ENCODE measurements at regions not wholly inside any gene's neighbourhood (a gene's known extent, or its start where the extent isn't known, plus 50 kb on each side); places are given as distances from the start of the nearest gene placed in this dataset.

- Histone ChIP-seq H3K9me3 (ENCODE audit: control insufficient read depth in 2 of 3, insufficient read depth in 1 of 3, low read length in 3 of 3) (no peaks in the 10 kb centered on the region), H3K4me3 (ENCODE audit: low read length in 3 of 3) (no peak overlapping the region), H3K27ac (ENCODE audit: low read depth in 2 of 2, low read length in 2 of 2) (no peak overlapping the region), H3K4me1 (ENCODE audit: control insufficient read depth in 2 of 3, insufficient read depth in 2 of 3, low read depth in 1 of 3, low read length in 3 of 3) (peaks cover 0 to 6% (median 0%) of the 10 kb centered on the region in 3 donors), H3K27me3 (ENCODE audit: control insufficient read depth, insufficient read depth, low read length) (no peaks in the 10 kb centered on the region), H3K9ac (ENCODE audit: low read length in 3 of 3) (no peak overlapping the region), H3K36me3 (ENCODE audit: control insufficient read depth in 2 of 3, insufficient read depth in 3 of 3, low read length in 3 of 3) (no peaks in the 10 kb centered on the region)
- FAIRE-seq (no peak), DNase-seq (peak in 4 of 5 donors; percentile 93 to 96 (median 94))
- intact Hi-C loops (cut with DNase I) = no loop called here
- TF ChIP-seq CTCF (IDR thresholded peaks at IDR 0.05; ENCODE audit: borderline replicate concordance, extremely low read depth, insufficient read depth) = no peak
These were observed 194.5 kb downstream of the FOXL1 start for GRCh38 chr16:86772671-86773353.

DNA sequence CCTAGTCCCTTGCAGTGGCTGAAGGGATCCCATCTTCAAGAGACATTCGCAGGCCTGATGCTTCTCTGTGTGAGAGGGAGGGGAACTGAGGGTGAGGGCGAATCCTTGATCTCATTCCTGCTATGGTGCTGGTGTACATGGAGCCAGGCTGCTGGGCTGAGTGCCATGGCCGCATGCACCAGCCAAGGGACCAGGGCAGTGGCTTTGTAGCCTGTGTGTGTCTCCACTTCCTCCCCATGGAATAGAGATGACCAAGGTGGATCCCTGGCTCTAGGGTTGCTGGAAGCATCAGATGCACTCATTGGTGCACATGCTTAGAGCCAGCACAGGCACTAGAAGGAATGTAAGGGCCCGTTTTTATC lies 195.0 kb downstream of the FOXL1 start:
- DNase-seq (no peak), FAIRE-seq (no peak)
- Histone ChIP-seq H3K9ac (ENCODE audit: low read length in 3 of 3) (no peak overlapping the region), H3K27ac (ENCODE audit: low read depth in 2 of 2, low read length in 2 of 2) (no peak overlapping the region), H3K4me1 (ENCODE audit: control insufficient read depth in 2 of 3, insufficient read depth in 2 of 3, low read depth in 1 of 3, low read length in 3 of 3) (peaks cover 0 to 6% (median 0%) of the 10 kb centered on the region in 3 donors), H3K4me3 (ENCODE audit: low read length in 3 of 3) (no peak overlapping the region), H3K27me3 (ENCODE audit: control insufficient read depth, insufficient read depth, low read length) (no peaks in the 10 kb centered on the region), H3K9me3 (ENCODE audit: control insufficient read depth in 2 of 3, insufficient read depth in 1 of 3, low read length in 3 of 3) (no peaks in the 10 kb centered on the region), H3K36me3 (ENCODE audit: control insufficient read depth in 2 of 3, insufficient read depth in 3 of 3, low read length in 3 of 3) (no peaks in the 10 kb centered on the region)
- intact Hi-C loops (cut with DNase I) = no loop called here
- no peak for TF ChIP-seq CTCF (IDR thresholded peaks at IDR 0.05; ENCODE audit: borderline replicate concordance, extremely low read depth, insufficient read depth)

GRCh38 chr16:86774931-86775330 lies 196.6 kb downstream of the FOXL1 start:
- intact Hi-C loops (cut with DNase I) = no loop called here
- Histone ChIP-seq H3K36me3 (ENCODE audit: control insufficient read depth in 2 of 3, insufficient read depth in 3 of 3, low read length in 3 of 3) (no peaks in the 10 kb centered on the region), H3K4me3 (ENCODE audit: low read length in 3 of 3) (no peak overlapping the region), H3K9ac (ENCODE audit: low read length in 3 of 3) (no peak overlapping the region), H3K4me1 (ENCODE audit: control insufficient read depth in 2 of 3, insufficient read depth in 2 of 3, low read depth in 1 of 3, low read length in 3 of 3) (peaks cover 0 to 6% (median 0%) of the 10 kb centered on the region in 3 donors), H3K27me3 (ENCODE audit: control insufficient read depth, insufficient read depth, low read length) (no peaks in the 10 kb centered on the region), H3K9me3 (ENCODE audit: control insufficient read depth in 2 of 3, insufficient read depth in 1 of 3, low read length in 3 of 3) (no peaks in the 10 kb centered on the region), H3K27ac (ENCODE audit: low read depth in 2 of 2, low read length in 2 of 2) (no peak overlapping the region)
- DNase-seq = no peak
- TF ChIP-seq CTCF (IDR thresholded peaks at IDR 0.05; ENCODE audit: borderline replicate concordance, extremely low read depth, insufficient read depth) = no peak
- FAIRE-seq = no peak

DNA sequence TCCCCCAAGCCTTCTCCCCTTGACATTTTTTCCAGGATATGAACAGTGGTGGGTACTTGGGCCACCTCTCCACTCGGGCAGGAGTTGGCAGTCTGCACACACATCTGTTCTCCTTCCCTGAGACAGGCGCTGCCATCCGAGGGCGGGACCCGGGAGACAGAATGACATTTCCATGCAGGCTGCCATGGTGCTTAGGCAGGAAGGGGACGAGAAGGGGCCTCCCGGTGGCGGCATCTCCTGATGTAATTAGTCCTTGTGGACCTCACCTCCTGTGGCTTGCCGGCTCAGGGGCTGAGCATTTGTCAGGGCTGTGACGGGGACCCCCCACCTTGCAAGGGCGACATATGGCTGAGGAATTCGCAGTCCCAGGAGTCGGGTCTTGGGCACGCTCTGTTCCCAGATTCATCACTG lies 197.2 kb downstream of the FOXL1 start:
- intact Hi-C loops (cut with DNase I) = no loop called here
- Histone ChIP-seq H3K9me3 (ENCODE audit: control insufficient read depth in 2 of 3, insufficient read depth in 1 of 3, low read length in 3 of 3) (no peaks in the 10 kb centered on the region), H3K4me3 (ENCODE audit: low read length in 3 of 3) (no peak overlapping the region), H3K36me3 (ENCODE audit: control insufficient read depth in 2 of 3, insufficient read depth in 3 of 3, low read length in 3 of 3) (no peaks in the 10 kb centered on the region), H3K4me1 (ENCODE audit: control insufficient read depth in 2 of 3, insufficient read depth in 2 of 3, low read depth in 1 of 3, low read length in 3 of 3) (peaks cover 0 to 6% (median 0%) of the 10 kb centered on the region in 3 donors), H3K27me3 (ENCODE audit: control insufficient read depth, insufficient read depth, low read length) (no peaks in the 10 kb centered on the region), H3K27ac (ENCODE audit: low read depth in 2 of 2, low read length in 2 of 2) (no peak overlapping the region), H3K9ac (ENCODE audit: low read length in 3 of 3) (no peak overlapping the region)
- FAIRE-seq = no peak
- peak in 3 of 5 donors; percentile 50 to 67 (median 51) for DNase-seq
- no peak for TF ChIP-seq CTCF (IDR thresholded peaks at IDR 0.05; ENCODE audit: borderline replicate concordance, extremely low read depth, insufficient read depth)

All from kidney (tissue), 13 donors.